ENCODE measurements at regions not wholly inside any gene's neighbourhood (a gene's known extent, or its start where the extent isn't known, plus 50 kb on each side); places are given as distances from the start of the nearest gene placed in this dataset.

- Histone ChIP-seq H3K36me3 (ENCODE audit: insufficient read depth, low read depth, low read length) (no peaks in the 10 kb centered on the region), H3K9ac (ENCODE audit: low read depth, low read length) (no peak overlapping the region), H3K4me1 (ENCODE audit: insufficient read depth, low read length) (no peaks in the 10 kb centered on the region)
Observed at GRCh38 chr1:29722598-29722997, 486.3 kb downstream of the PTPRU start.

GRCh38 chr1:29719253-29719652 lies 482.9 kb downstream of the PTPRU start:
- Histone ChIP-seq H3K9ac (ENCODE audit: low read depth, low read length) (no peak overlapping the region), H3K4me1 (ENCODE audit: insufficient read depth, low read length) (no peaks in the 10 kb centered on the region), H3K36me3 (ENCODE audit: insufficient read depth, low read depth, low read length) (no peaks in the 10 kb centered on the region), H3K27ac (ENCODE audit: low read length) (no peak overlapping the region), H3K4me3 (ENCODE audit: low read length) (no peak overlapping the region), H3K9me3 (ENCODE audit: insufficient read depth, low read depth, low read length) (peaks cover 21% of the 10 kb centered on the region), H3K27me3 (ENCODE audit: insufficient read depth, low read length) (no peaks in the 10 kb centered on the region; the same call in 1 of the 2 replicates)

More at GRCh38 chr1:29722598-29722997, 486.3 kb downstream of the PTPRU start:
- Histone ChIP-seq H3K27me3 (ENCODE audit: insufficient read depth, low read length) (no peaks in the 10 kb centered on the region; the same call in 1 of the 2 replicates), H3K27ac (ENCODE audit: low read length) (no peak overlapping the region), H3K4me3 (ENCODE audit: low read length) (no peak overlapping the region), H3K9me3 (ENCODE audit: insufficient read depth, low read depth, low read length) (peaks cover 11% of the 10 kb centered on the region)

GRCh38 chr1:29718791-29719190 lies 482.5 kb downstream of the PTPRU start:
- H3K27ac ChIP-seq (ENCODE audit: low read length) = no peak overlapping the region

GRCh38 chr1:29716306-29716705 lies 480.0 kb downstream of the PTPRU start:
- Histone ChIP-seq H3K9me3 (ENCODE audit: insufficient read depth, low read depth, low read length) (peaks cover 10% of the 10 kb centered on the region), H3K4me1 (ENCODE audit: insufficient read depth, low read length) (no peaks in the 10 kb centered on the region), H3K36me3 (ENCODE audit: insufficient read depth, low read depth, low read length) (no peaks in the 10 kb centered on the region), H3K27ac (ENCODE audit: low read length) (no peak overlapping the region), H3K4me3 (ENCODE audit: low read length) (no peak overlapping the region), H3K9ac (ENCODE audit: low read depth, low read length) (no peak overlapping the region), H3K27me3 (ENCODE audit: insufficient read depth, low read length) (no peaks in the 10 kb centered on the region; the same call in 1 of the 2 replicates)

More at GRCh38 chr1:29718791-29719190, 482.5 kb downstream of the PTPRU start:
- Histone ChIP-seq H3K9ac (ENCODE audit: low read depth, low read length) (no peak overlapping the region), H3K9me3 (ENCODE audit: insufficient read depth, low read depth, low read length) (peaks cover 17% of the 10 kb centered on the region), H3K4me3 (ENCODE audit: low read length) (no peak overlapping the region), H3K36me3 (ENCODE audit: insufficient read depth, low read depth, low read length) (no peaks in the 10 kb centered on the region), H3K4me1 (ENCODE audit: insufficient read depth, low read length) (no peaks in the 10 kb centered on the region), H3K27me3 (ENCODE audit: insufficient read depth, low read length) (no peaks in the 10 kb centered on the region; the same call in 1 of the 2 replicates)

GRCh38 chr1:29713857-29714256 lies 477.5 kb downstream of the PTPRU start:
- Histone ChIP-seq H3K4me1 (ENCODE audit: insufficient read depth, low read length) (no peaks in the 10 kb centered on the region), H3K9me3 (ENCODE audit: insufficient read depth, low read depth, low read length) (peaks cover 10% of the 10 kb centered on the region), H3K9ac (ENCODE audit: low read depth, low read length) (no peak overlapping the region), H3K27me3 (ENCODE audit: insufficient read depth, low read length) (no peaks in the 10 kb centered on the region), H3K36me3 (ENCODE audit: insufficient read depth, low read depth, low read length) (no peaks in the 10 kb centered on the region), H3K27ac (ENCODE audit: low read length) (no peak overlapping the region), H3K4me3 (ENCODE audit: low read length) (no peak overlapping the region)

- no peak overlapping the region for H3K9ac ChIP-seq (ENCODE audit: low read depth, low read length)
- H3K36me3 ChIP-seq (ENCODE audit: insufficient read depth, low read depth, low read length) = no peaks in the 10 kb centered on the region
- no peak overlapping the region for H3K27ac ChIP-seq (ENCODE audit: low read length)
- H3K4me3 ChIP-seq (ENCODE audit: low read length) = no peak overlapping the region
- no peaks in the 10 kb centered on the region for H3K4me1 ChIP-seq (ENCODE audit: insufficient read depth, low read length)
- H3K27me3 ChIP-seq (ENCODE audit: insufficient read depth, low read length) = no peaks in the 10 kb centered on the region
- peaks cover 10% of the 10 kb centered on the region for H3K9me3 ChIP-seq (ENCODE audit: insufficient read depth, low read depth, low read length)
Observed at GRCh38 chr1:29712801-29713200, 476.5 kb downstream of the PTPRU start.

- Histone ChIP-seq H3K27ac (ENCODE audit: low read length) (no peak overlapping the region), H3K27me3 (ENCODE audit: insufficient read depth, low read length) (no peaks in the 10 kb centered on the region), H3K4me1 (ENCODE audit: insufficient read depth, low read length) (no peaks in the 10 kb centered on the region), H3K4me3 (ENCODE audit: low read length) (no peak overlapping the region), H3K36me3 (ENCODE audit: insufficient read depth, low read depth, low read length) (no peaks in the 10 kb centered on the region), H3K9ac (ENCODE audit: low read depth, low read length) (no peak overlapping the region), H3K9me3 (ENCODE audit: insufficient read depth, low read depth, low read length) (peaks cover 10% of the 10 kb centered on the region)
Observed at GRCh38 chr1:29712284-29712651, 475.9 kb downstream of the PTPRU start.

GRCh38 chr1:29711582-29712283 lies 475.4 kb downstream of the PTPRU start:
- Histone ChIP-seq H3K9ac (ENCODE audit: low read depth, low read length) (no peak overlapping the region), H3K27me3 (ENCODE audit: insufficient read depth, low read length) (no peaks in the 10 kb centered on the region), H3K27ac (ENCODE audit: low read length) (no peak overlapping the region)

GRCh38 chr1:29709704-29710280 lies 473.5 kb downstream of the PTPRU start:
- no peaks in the 10 kb centered on the region for H3K4me1 ChIP-seq (ENCODE audit: insufficient read depth, low read length)
- H3K27ac ChIP-seq (ENCODE audit: low read length) = no peak overlapping the region
- H3K9ac ChIP-seq (ENCODE audit: low read depth, low read length) = no peak overlapping the region
- H3K4me3 ChIP-seq (ENCODE audit: low read length) = no peak overlapping the region
- H3K9me3 ChIP-seq (ENCODE audit: insufficient read depth, low read depth, low read length) = no peaks in the 10 kb centered on the region
- no peaks in the 10 kb centered on the region for H3K36me3 ChIP-seq (ENCODE audit: insufficient read depth, low read depth, low read length)
- H3K27me3 ChIP-seq (ENCODE audit: insufficient read depth, low read length) = no peaks in the 10 kb centered on the region; the same call in 1 of the 2 replicates

More at GRCh38 chr1:29711582-29712283, 475.4 kb downstream of the PTPRU start:
- H3K36me3 ChIP-seq (ENCODE audit: insufficient read depth, low read depth, low read length) = no peaks in the 10 kb centered on the region
- H3K4me3 ChIP-seq (ENCODE audit: low read length) = no peak overlapping the region
- no peaks in the 10 kb centered on the region for H3K4me1 ChIP-seq (ENCODE audit: insufficient read depth, low read length)
- H3K9me3 ChIP-seq (ENCODE audit: insufficient read depth, low read depth, low read length) = peaks cover 10% of the 10 kb centered on the region

GRCh38 chr1:29708796-29709703 lies 472.7 kb downstream of the PTPRU start:
- Histone ChIP-seq H3K9me3 (ENCODE audit: insufficient read depth, low read depth, low read length) (no peaks in the 10 kb centered on the region), H3K4me1 (ENCODE audit: insufficient read depth, low read length) (peaks cover 6% of the 10 kb centered on the region; the same call in 1 of the 2 replicates), H3K27ac (ENCODE audit: low read length) (no peak overlapping the region), H3K36me3 (ENCODE audit: insufficient read depth, low read depth, low read length) (no peaks in the 10 kb centered on the region), H3K4me3 (ENCODE audit: low read length) (no peak overlapping the region), H3K27me3 (ENCODE audit: insufficient read depth, low read length) (no peaks in the 10 kb centered on the region; the same call in 1 of the 2 replicates), H3K9ac (ENCODE audit: low read depth, low read length) (no peak overlapping the region)

- no peaks in the 10 kb centered on the region for H3K36me3 ChIP-seq (ENCODE audit: insufficient read depth, low read depth, low read length)
- H3K27me3 ChIP-seq (ENCODE audit: insufficient read depth, low read length) = no peaks in the 10 kb centered on the region; the same call in 1 of the 2 replicates
- H3K4me3 ChIP-seq (ENCODE audit: low read length) = no peak overlapping the region
- no peak overlapping the region for H3K27ac ChIP-seq (ENCODE audit: low read length)
- H3K9ac ChIP-seq (ENCODE audit: low read depth, low read length) = no peak overlapping the region
- H3K9me3 ChIP-seq (ENCODE audit: insufficient read depth, low read depth, low read length) = no peaks in the 10 kb centered on the region
- peaks cover 6% of the 10 kb centered on the region; the same call in 1 of the 2 replicates for H3K4me1 ChIP-seq (ENCODE audit: insufficient read depth, low read length)
Observed at GRCh38 chr1:29708381-29708780, 472.1 kb downstream of the PTPRU start.
